Superior temporal gyrus (tissue), 1 donor: ENCODE measurements at regions not wholly inside any gene's neighbourhood (a gene's known extent, or its start where the extent isn't known, plus 50 kb on each side); places are given as distances from the start of the nearest gene placed in this dataset.

ENCODE experiments used
- DNase-seq: peaks from one replicate; pipeline ENCODE4 v3.0.0-alpha.2; 2016; ENCODE audit errors: extremely low spot score

DNA sequence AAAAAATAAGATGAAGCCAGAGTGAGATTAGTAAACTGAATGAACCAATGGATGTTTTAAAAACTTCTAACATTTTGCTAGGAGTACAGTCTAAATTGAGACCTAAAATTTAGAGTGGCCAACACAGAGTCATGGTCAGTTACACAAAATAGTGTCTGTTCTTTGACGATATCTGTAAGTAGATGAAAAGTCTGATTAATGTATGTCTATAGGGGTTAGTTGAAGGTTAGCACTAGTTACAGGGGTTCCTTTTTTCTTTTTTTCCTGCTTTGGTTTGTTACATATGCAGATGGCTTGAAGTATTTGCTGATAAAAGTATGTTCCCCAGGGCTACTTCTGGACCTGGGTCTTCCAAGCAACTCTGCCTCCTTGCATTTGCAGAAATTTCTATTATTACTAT, 90.1 kb upstream of the MTPN start:
- no peak for DNase-seq

DNA sequence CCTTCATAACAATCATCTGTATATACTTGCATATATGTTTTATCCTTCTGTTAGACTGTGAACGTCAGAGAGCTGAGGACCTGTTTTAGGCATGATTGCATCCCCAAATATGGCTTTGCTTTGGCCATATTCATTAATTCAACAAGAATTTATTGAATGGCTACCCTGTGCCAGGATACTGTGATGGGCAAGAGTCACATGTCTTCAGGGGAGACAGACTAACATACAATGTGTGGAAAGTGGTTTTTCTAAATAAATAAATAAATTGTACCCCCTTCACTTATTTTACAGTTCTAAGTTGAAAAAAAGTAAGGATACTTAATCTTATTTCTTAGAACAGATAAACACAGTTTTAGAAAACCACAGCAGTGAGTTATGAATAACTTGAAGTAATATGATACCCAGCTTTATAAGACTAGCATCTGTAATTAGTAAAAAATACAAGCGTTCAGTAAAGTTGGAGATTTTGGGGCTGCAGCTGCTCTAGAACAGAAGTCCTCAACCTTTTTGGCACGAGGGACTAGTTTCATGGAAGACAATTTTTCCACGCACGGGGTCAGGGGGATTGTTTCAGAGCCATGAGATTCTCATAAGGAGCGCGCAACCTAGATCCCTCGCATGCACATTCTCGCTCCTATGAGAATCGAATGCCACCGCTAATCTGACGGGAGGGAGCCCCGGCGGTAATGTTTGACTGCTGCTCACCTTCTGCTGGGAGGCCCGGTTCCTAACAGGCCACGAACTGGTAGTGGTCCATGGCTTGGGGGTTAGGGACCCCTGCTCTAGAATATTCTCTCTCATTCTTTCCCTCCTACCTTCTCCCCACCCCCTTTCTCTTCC, 89.4 kb upstream of the MTPN start:
- DNase-seq: no peak

DNA sequence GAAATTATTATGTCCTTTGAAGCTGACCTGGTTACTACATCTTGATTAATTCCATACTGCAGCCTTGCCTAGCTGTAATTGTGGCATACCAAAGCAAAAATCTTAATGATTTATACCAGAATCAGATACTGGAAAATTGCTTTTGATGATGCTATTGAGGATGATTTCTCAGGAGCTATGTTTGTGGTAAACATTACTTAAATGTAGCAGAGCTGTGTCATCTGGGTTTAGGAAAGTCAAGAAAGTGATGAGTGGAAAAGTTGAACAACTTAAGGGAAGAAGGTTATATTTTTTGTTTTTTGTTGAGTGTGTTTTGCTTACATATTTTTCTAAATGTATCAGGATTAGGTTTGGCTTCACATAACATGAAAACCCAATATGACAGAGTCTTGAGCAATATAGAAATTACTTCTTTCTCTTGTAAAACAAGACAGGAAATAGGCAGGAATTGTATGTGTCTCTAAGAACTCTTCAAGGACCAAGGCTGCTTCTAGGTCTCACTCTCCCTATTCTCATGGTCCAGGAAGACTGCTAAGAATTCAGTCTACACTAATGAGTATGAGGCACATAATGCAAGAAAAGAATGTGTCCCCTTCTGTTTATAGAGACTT, 87.6 kb upstream of the MTPN start:
- no peak for DNase-seq

DNA sequence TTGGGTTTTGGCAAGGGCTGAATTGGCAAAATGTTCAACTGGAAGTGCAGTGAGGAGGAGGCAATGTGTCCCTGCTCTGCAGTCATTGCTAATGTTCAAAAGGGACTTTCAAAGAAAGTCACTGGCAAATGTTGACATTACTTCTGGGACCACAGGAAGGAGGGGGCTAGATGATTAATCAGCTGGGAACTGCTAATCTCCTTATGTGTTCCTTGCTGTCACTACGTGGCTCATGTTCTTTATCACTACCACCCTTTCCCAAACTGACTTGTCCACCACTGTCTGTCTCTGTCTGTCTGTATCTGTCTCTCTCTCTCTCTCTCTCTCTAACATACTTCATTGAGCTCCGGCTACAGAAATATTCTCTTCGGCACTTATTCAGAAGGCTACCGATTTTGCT, 86.9 kb upstream of the MTPN start:
- DNase-seq: no peak

DNA sequence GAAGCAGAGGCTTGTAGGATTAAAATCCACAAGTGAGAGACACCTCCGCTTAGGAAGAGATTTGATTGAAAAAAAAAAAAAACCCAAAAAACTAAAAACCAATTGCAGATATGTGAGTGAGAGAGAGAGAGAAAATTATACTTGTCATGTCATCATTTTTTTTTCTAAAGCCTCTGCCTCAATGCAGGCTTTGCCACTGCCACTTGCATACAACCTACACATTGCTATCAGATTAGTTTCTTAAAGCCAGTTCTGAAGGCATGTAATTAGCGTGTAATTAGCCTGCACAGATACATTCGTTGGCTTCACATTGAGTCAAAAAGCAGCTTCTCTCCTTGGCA, 86.1 kb upstream of the MTPN start:
- DNase-seq: no peak

DNA sequence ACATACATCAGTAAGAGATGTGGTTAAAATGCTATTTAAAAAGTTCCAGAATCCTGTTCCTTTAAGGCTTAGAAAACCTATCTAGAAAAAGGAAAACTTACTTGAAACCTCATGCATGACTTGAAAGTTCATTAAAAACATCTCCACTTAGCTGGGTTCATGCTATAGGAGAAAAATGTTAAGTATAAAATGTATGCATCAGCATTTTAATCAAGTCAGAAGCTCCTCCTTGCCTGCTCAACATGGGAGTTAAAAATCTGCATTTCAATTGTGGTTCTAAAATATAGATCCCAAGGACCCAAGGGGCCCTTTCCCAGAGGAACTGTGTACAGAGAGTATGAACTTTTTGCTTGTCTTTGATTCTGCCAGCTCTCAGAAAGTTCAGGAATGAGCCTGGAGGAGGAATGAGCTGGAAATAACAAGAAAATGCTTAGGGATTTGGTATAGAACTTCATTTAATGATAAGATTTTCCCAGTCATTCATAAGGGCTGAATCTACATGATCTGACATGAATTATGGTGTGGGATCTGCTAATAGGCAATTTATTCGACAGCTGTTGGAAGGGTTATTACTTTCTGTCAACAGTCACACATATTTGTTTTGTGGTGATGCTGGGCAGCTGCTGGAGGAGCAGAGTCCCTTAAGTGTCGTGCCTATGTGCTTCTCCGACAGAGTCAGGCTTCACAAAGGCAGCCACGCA, 85.6 kb upstream of the MTPN start:
- no peak for DNase-seq

DNA sequence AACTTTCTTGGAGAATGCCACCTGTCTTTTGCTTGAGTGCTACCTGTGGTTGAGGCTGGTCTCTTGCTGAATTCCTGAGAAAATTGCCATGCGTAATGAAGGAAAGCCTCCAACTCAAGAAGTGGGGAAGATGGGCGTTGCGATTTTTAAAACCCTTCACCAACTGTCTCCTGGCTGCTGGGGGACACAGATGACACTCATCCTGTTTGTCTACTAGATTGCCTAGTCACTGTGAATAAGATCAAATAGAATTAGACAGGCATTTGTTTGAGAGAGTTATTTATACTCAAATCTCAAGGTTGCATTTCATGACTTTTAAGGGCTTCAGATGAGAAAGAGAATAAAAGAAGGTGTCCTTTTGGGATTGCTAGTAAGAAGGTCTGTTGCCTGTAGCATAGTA, 84.3 kb upstream of the MTPN start:
- DNase-seq: no peak

DNA sequence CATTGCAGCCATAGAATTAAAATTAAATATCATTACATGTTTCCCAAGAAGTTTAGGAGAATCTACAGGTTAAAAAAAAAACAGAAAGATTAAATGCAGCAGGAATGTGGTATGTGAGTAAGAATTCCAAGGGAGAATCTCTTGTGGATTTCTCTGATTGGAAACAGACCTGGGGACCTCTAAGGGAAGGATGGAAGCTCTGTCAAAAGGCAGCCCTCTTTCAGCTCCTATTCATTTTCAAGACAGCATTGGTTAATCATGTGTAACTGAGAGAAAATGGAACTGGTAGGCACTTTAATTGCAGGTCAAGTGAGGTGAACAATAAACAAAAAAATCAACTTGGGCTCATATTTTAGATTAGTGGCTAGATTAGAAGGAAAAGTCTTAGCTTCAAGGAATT, 81.4 kb upstream of the MTPN start:
- DNase-seq: no peak

DNA sequence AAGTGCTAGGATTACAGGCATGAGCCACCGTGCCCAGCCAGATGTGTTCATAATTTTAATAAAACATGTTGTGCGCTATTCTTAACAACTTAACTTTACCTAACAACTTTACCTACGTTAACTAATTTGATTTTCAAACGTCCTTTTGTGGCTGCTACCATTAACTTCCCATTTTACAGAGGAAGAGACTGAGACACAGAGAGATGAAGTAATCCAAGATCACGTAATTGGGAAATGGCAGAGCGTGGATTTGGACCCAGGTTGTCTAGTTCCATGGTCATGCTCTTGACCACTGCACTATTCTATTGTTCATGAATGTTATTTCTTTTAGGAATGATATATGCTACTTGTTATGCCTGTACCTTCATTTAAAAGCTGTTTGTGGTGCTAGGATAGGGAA, 80.3 kb upstream of the MTPN start:
- DNase-seq: no peak

DNA sequence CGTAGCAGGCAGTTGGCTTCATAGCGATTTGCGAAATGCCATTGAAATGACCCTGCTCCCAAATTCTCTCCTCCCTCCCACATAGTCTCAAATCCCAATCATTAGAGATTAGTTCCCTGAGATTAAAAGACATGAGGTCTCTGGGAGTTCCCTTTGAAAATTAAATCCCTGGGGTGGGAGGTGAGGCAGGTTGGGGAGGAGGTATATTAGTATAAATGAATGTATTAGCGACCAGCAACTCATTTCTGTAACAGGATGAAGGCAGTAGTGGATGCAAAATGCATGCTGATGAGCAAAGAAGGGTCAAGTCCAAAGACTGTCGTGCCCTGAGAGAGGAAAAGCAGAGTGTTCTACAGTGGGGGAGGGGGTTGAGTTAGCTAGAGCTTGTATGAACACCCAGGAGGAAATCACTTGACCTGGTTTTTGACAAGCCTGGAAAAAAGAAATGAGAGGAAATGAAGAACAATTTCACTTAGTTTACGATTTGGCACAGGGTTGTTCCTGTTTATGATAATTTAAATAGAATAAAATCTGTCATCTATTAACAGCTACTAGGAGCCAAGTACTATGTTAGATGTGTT, 79.6 kb upstream of the MTPN start:
- DNase-seq: no peak

DNA sequence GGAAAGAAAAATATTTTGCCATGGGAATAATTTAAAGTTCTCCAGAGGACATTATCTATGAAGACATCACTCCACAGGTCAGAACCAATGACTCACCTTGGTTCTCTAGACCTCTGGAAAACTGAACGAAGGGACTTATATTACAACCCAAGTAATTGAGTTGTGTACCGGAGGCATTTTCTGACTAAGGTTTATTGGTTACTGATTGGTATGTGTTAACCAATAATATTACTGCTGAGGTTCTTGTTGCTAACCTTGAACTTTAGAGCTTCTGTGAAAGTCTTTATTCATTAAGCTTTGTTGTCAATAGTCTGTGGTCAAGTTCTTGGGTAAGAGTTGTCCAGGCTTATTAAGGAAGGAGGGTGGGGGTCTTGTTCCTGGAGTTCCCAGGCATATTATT, 78.1 kb upstream of the MTPN start:
- no peak for DNase-seq

DNA sequence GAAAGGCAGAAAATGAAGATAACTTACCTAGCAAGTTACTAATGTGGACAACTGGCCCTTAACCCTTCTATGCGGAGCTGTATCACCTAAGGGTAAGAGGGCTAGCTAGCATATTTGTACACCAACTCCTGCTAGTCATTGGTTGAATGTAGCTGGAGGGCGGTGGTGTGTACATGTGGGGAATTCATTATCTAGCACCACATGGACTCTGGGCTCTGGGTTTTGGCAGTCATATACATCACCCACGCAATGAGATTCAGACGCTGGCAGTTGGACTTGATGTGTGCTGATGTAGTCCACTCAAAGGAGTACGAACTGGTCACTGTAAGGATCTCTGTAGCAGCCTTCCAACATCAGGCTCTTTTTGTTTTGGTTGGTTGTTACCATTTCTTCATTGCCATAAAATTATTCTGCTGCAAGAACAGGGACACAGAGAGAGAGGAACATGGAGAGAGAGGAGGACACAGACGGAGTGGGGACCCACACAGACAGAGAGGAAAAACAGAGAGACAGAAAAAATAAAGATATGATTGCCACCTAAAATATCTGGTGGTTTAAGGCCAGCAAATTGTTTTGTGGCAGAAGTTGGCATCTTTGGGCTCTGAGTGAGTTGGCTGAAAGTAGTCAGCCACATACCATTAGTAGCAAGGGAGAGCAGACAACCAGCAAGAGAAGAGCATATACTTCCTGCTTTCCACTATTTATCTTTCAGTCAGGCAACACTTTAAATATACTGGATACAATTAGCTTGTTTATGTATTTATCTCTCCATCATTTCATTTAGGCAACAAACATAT, 76.7 kb upstream of the MTPN start:
- no peak for DNase-seq

DNA sequence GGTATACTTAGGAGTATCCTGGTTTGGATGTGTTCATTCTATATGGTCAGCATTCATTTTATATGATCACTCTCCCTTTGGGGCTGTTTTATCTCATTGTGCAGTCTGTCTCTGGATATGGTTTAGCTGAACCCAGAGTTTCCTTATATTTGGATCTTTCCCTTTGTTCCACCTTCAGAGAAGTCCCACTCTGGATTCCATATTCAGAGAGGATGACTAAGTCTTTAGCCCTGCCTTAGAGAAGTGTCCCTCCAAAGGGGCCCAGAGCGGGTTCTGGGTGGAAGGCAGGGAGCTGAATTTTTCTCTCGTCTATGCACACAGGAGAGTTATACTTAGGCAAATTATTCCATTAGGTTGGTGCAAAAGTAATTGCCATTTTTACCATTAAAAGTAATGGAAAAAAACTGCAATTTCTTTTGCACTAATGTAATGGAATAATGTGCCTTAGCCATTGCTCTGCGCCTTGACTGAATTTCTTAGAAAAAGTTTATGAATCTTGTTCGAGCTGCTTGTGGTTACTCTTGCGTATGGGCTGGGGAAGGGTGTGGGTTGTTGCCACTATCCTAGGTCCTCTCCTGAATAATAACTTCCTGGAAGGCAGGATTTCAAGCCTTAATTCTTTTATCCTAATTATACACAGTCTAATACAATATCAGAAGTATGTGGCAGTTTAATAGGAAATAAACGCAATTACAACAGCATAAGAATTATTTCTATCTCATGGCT, 74.2 kb upstream of the MTPN start:
- no peak for DNase-seq

DNA sequence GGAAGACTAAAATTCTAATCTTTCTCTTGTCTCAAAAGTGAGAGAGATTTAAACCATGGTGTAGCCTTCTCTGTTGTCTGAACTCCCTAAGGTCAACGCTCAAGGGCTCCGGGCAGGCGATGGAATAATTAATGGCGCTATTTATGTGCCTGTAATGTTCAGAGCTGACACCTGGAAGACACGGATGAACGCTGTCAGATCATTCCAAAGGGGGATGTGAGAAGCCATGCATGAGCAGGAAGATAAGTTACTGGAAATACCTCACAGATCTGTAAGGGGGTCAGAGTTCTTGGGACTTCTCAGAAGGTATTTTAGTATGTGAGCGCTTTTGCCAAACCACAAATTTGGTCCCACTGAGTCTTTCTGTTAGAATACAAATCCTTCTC, 73.3 kb upstream of the MTPN start:
- DNase-seq: no peak

DNA sequence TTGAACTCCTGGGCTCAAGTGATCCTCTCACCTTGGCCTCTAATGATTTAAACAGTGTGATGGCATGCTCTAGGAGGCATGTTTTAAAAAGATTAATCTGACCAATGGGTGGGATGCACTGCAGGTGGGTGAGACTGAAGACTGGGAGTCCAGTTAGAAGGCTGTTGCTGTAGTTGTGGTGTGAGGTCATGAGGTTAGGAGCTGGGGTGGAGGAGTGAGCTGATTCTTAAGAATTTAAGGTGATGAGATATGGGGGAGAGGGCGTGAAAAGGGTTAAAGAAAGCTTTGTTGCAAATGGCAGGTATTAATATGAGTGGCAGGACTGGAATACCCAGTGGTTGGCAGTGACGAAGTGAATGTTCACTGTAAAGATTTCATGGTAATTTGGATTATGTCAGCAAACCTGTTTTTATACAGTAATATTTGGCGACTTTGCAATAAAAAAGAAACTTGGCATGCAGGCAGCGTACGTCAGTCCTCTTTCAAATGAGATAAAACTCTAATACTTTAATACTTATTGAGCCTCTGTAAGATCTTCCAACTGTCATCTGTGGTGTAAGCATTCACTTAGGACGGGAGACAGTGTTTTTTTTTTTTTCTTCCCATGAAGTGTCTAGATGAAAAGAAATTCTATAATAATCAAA, 72.8 kb upstream of the MTPN start:
- no peak for DNase-seq

DNA sequence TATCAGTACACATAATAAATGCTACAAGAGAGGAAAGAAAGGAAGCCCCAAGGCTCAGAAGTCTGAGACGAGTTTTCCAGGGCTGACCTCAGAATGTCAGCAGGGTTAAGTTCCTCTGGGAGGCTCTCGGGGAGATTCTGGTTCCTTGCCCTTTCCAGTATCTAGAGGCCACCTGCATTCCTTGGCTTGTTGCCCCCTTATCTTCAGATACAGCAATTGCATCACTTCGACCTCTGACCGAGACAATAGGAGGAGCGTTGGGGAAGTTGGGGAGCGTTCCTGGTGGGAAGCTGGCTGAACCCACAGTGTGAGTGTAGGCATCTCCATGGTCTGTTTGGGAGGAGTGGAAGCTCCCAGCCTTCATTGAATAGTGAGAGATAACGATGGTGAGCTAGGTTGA, 72.0 kb upstream of the MTPN start:
- DNase-seq: no peak

DNA sequence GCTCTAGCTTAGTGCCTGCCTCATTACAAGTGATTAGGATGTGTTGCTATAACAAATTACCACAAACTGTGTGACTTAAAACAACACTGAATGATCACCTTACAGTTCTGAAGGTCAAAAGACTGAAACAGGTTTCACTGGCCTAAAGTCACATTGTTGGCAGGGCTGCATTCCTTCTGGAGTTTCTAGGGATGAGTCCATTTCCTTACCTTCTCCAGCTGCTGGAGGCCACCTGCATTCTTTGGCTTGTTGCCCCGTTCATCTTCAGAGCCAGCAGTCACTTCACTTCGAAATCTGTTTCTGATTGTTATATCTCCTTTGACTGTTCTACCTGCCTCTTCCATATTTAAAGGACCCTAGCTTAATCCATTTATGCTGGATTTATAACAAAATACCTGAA, 69.4 kb upstream of the MTPN start:
- no peak for DNase-seq

DNA sequence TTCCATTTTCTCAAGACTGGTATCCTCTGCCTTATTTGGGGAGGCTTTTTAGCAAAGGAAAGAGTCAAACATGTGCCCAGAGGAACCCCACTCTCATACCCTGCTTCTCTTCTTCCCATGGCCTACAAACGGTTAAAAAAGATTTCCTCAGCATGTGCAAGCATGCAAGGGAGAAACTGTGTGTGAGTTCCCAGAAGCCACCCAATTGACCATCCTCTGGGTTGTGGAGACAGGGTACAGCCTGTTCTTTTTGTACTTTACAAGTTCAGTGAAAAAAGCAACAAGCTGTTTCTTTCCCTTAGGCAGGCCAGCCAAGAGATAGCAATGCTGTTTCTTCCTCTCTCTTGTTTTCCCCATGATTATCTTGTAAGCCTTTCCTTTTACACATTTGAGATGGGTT, 68.8 kb upstream of the MTPN start:
- no peak for DNase-seq

DNA sequence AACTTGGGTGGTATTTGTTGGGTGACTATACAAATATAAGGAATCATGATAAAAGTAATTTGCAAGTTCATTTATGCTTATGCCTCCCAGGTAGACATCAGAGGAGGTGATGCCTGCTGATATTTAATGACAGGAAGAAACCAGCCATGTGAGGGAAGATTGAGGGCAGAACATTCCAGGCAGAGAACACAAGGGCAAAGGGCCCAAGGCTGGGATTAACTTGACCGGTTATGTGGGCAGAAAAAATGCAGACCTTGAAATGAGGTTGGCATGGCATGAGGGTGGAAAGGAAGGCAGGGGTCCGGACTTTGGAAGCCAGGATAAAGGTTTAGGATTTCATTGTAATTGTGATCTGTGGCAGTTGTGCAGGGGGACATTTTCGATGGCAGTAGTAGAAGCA, 68.0 kb upstream of the MTPN start:
- no peak for DNase-seq

DNA sequence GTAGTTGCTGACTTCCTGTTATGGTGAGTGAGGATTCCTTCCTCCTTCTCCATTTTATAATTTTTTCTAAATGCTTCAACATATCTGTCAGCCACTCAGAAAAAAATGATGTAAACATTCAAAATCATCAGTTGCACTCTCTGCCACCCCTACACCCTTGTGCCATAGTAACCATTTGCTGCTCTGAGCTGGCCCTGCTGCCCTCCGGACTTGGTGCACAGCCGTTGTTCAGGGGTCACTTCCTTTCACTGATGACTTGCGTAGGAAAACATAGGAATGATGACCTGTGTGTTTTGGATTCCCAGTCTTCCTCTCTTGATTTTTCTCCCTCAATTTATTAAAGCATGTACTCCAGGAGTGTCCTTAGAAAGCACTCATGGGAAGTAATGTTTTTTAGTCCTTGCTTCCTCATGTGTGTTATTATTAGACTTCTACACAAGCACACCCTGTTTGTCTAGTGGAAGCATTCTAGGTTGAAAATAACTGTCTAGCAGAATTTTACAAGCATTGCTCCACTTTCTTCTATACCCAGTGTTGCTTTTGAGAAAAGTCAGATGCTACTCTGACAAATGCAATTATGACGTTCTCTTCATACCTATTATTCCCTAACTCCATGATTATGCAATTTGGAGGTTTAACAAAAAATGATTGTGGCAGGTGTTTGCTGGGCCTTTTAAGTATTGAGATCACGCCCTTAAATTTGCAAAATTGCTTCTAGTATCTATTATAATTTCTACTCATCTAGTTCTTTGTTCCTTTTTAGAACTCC, 62.6 kb upstream of the MTPN start:
- no peak for DNase-seq
